Esophagus (tissue), 2 donors: ENCODE measurements at regions not wholly inside any gene's neighbourhood (a gene's known extent, or its start where the extent isn't known, plus 50 kb on each side); places are given as distances from the start of the nearest gene placed in this dataset.

Experiments
- H3K27ac ChIP-seq, 2 donors: one replicate each; pipeline ENCODE4 v1.5.1; 2013; ENCODE audit warnings: low read depth in 2 of 2, mild to moderate bottlenecking in 2 of 2, inconsistent platforms in 1 of 2, low read length in 1 of 2, moderate library complexity in 1 of 2
- H3K27me3 ChIP-seq, 2 donors: one replicate each; pipeline ENCODE4 v1.6.1; 2013; ENCODE audit warnings: low read length in 2 of 2, control low read depth in 1 of 2, mild to moderate bottlenecking in 1 of 2; ENCODE audit not compliant: insufficient read depth in 2 of 2, control insufficient read depth in 1 of 2
- H3K36me3 ChIP-seq, 2 donors: one replicate each; pipeline ENCODE4 v1.6.1; 2013; ENCODE audit warnings: low read length in 1 of 2; ENCODE audit not compliant: control insufficient read depth in 2 of 2, insufficient read depth in 2 of 2
- H3K4me1 ChIP-seq, 2 donors: one replicate each; pipeline ENCODE4 v1.6.1; 2013; ENCODE audit warnings: low read length in 1 of 2; ENCODE audit not compliant: control insufficient read depth in 2 of 2, insufficient read depth in 2 of 2
- H3K4me3 ChIP-seq, 2 donors: one replicate each; pipeline ENCODE4 v1.5.1; 2013; ENCODE audit warnings: low read length in 2 of 2, mild to moderate bottlenecking in 2 of 2, low read depth in 1 of 2, moderate library complexity in 1 of 2
- H3K9me3 ChIP-seq, 2 donors: one replicate each; pipeline ENCODE4 v1.6.1; 2013; ENCODE audit warnings: mild to moderate bottlenecking in 2 of 2, low read depth in 1 of 2, low read length in 1 of 2, moderate library complexity in 1 of 2; ENCODE audit not compliant: control insufficient read depth in 2 of 2, insufficient read depth in 1 of 2
- WGBS, 2 donors: extraction: QIAGEN DNeasy Blood & Tissue Kit; methylation state at CpG; one replicate each; pipeline ENCODE4 v1.1.7; 2013; 5-methylcytosine and 5-hydroxymethylcytosine counted together
- donor health status: healthy with polysubstance abuse.
- donor health status: Bipolar disorder and iron deficiency.

GRCh38 chr4:60948008-60948407, 252.1 kb upstream of the ADGRL3 start:
- no peaks in the 10 kb centered on the region for H3K9me3 ChIP-seq
- no peaks in the 10 kb centered on the region for H3K36me3 ChIP-seq
- H3K27ac ChIP-seq = no peak overlapping the region
- no peak overlapping the region for H3K4me3 ChIP-seq
- H3K4me1 ChIP-seq = no peaks in the 10 kb centered on the region
- 78 to 80% methylated on average over 1 of the region's 1 CpG for WGBS, 2 donors
- H3K27me3 ChIP-seq = no peaks in the 10 kb centered on the region

DNA sequence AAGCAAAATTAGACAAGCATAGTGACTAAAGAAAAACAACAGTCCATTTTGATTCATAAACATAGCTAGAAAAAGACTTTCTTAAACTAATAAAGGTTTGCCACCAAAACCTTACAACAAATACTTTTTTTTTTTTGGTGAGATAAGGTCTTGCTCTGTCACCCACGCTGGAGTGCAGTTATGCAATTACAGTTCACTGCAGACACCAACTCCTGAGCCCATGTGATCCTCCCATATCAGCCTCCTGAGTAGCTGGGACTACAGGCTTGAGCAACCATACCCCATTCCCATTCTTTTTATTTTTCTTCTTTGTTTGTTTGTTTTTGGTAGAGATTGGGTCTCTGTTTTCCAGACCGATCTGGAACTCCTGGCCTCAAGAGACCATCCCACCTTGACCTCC, 247.2 kb upstream of the ADGRL3 start:
- Histone ChIP-seq H3K9me3 (no peaks in the 10 kb centered on the region), H3K4me3 (no peak overlapping the region), H3K27ac (no peak overlapping the region), H3K4me1 (no peaks in the 10 kb centered on the region), H3K36me3 (no peaks in the 10 kb centered on the region), H3K27me3 (no peaks in the 10 kb centered on the region)
- 61 to 82% methylated on average over 2 of the region's 2 CpGs for WGBS, 2 donors

GRCh38 chr4:60953826-60954225, 246.3 kb upstream of the ADGRL3 start:
- WGBS, 2 donors = 62% methylated on average over 4 of the region's 4 CpGs
- no peak overlapping the region for H3K27ac ChIP-seq
- H3K4me3 ChIP-seq = no peak overlapping the region
- no peaks in the 10 kb centered on the region for H3K9me3 ChIP-seq
- no peaks in the 10 kb centered on the region for H3K36me3 ChIP-seq
- H3K27me3 ChIP-seq = no peaks in the 10 kb centered on the region
- no peaks in the 10 kb centered on the region for H3K4me1 ChIP-seq

GRCh38 chr4:60962286-60962685, 237.8 kb upstream of the ADGRL3 start:
- WGBS, 2 donors = 87 to 90% methylated on average over 5 of the region's 5 CpGs
- H3K9me3 ChIP-seq = no peaks in the 10 kb centered on the region

DNA sequence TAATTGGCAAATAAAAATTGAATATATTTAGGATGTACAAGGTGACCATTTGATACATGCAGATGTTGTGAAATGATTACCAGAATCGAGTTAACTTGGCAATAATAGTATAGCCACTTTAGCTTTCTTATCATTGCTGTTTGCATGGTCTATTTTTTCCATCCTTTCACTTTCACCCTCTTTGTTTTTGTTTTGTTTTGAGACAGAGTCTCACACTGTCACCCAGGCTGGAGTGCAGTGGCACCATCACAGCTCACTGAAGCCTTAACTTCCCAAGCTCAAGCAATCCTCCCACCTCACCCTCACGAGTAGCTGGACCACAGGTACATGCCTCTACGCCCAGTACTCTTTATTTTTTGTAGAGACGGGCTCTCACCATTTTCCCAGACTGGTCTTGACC, 218.6 kb upstream of the ADGRL3 start:
- H3K4me3 ChIP-seq = no peak overlapping the region
- H3K27me3 ChIP-seq = no peaks in the 10 kb centered on the region
- no peaks in the 10 kb centered on the region for H3K4me1 ChIP-seq
- peaks cover 0 to 3% of the 10 kb centered on the region in 2 donors for H3K9me3 ChIP-seq
- WGBS, 2 donors = 71 to 79% methylated on average over 4 of the region's 4 CpGs
- no peaks in the 10 kb centered on the region for H3K36me3 ChIP-seq
- no peak overlapping the region for H3K27ac ChIP-seq

More at GRCh38 chr4:60962286-60962685, 237.8 kb upstream of the ADGRL3 start:
- H3K36me3 ChIP-seq = no peaks in the 10 kb centered on the region
- H3K4me3 ChIP-seq = no peak overlapping the region
- H3K27ac ChIP-seq = no peak overlapping the region
- no peaks in the 10 kb centered on the region for H3K27me3 ChIP-seq
- no peaks in the 10 kb centered on the region for H3K4me1 ChIP-seq

DNA sequence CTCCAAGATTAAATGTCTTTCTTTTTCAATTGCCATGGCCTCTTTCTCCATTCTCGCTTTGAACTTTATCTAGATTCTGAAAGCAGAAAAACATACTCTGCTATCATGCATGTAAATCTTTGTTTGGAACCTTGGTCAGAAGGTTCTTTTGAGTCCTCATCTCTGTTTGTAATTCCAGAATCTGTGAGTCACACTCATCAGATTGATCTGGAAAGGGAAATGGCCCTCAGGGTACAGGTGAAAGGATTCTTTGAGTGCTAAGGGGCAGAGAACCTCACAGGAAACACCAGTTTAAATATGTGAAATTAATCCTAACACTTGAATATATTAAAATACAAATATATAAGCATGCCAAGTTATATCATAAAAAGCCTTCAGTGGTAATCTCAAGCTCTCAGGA, 211.0 kb upstream of the ADGRL3 start:
- Histone ChIP-seq H3K36me3 (no peaks in the 10 kb centered on the region), H3K27ac (no peak overlapping the region), H3K4me3 (no peak overlapping the region), H3K27me3 (no peaks in the 10 kb centered on the region), H3K9me3 (peaks cover 0 to 3% of the 10 kb centered on the region in 2 donors), H3K4me1 (no peaks in the 10 kb centered on the region)
- WGBS, 2 donors = 77 to 78% methylated on average over 1 of the region's 1 CpG

GRCh38 chr4:60992037-60992436, 208.1 kb upstream of the ADGRL3 start:
- H3K4me3 ChIP-seq = no peak overlapping the region
- WGBS, 2 donors = 60 to 64% methylated on average over 3 of the region's 3 CpGs
- no peak overlapping the region for H3K27ac ChIP-seq
- H3K27me3 ChIP-seq = no peaks in the 10 kb centered on the region
- no peaks in the 10 kb centered on the region for H3K36me3 ChIP-seq
- H3K4me1 ChIP-seq = no peaks in the 10 kb centered on the region
- H3K9me3 ChIP-seq = no peaks in the 10 kb centered on the region

GRCh38 chr4:61003301-61003700, 196.8 kb upstream of the ADGRL3 start:
- Histone ChIP-seq H3K36me3 (no peaks in the 10 kb centered on the region), H3K9me3 (no peaks in the 10 kb centered on the region), H3K4me1 (no peaks in the 10 kb centered on the region), H3K27me3 (no peaks in the 10 kb centered on the region), H3K4me3 (no peak overlapping the region), H3K27ac (no peak overlapping the region)

GRCh38 chr4:61004651-61005170, 195.4 kb upstream of the ADGRL3 start:
- H3K4me1 ChIP-seq = no peaks in the 10 kb centered on the region
- 41 to 53% methylated on average over 1 of the region's 1 CpG for WGBS, 2 donors
- no peak overlapping the region for H3K27ac ChIP-seq
- H3K4me3 ChIP-seq = no peak overlapping the region
- H3K36me3 ChIP-seq = no peaks in the 10 kb centered on the region
- H3K9me3 ChIP-seq = no peaks in the 10 kb centered on the region
- no peaks in the 10 kb centered on the region for H3K27me3 ChIP-seq

- Histone ChIP-seq H3K4me3 (no peak overlapping the region), H3K4me1 (no peaks in the 10 kb centered on the region), H3K27ac (no peak overlapping the region), H3K27me3 (no peaks in the 10 kb centered on the region), H3K9me3 (no peaks in the 10 kb centered on the region), H3K36me3 (no peaks in the 10 kb centered on the region)
- 82 to 83% methylated on average over 2 of the region's 2 CpGs for WGBS, 2 donors
These were observed 189.1 kb upstream of the ADGRL3 start for GRCh38 chr4:61011051-61011450.
